ENCODE measurements at regions not wholly inside any gene's neighbourhood (a gene's known extent, or its start where the extent isn't known, plus 50 kb on each side); places are given as distances from the start of the nearest gene placed in this dataset.
A peak's percentile ranks its signal among the peaks of the same experiment; 100 is the strongest.

GRCh38 chr2:149799013-149799705, 211.6 kb upstream of the MMADHC start:
- intact Hi-C loops (cut with micrococcal nuclease): loop anchor here (5.0 kb wide), 1 partner anchor 688 kb away; the partner anchor contains the start of gene RND3
- DNase-seq: no peak
- H3K27me3 ChIP-seq (ENCODE audit: low read depth): no peaks in the 10 kb centered on the region

GRCh38 chr2:149797030-149797429, 209.5 kb upstream of the MMADHC start:
- Histone ChIP-seq H3K36me3 (no peaks in the 10 kb centered on the region), H3K27ac (replicated peaks) (no peak overlapping the region), H3K4me3 (no peak overlapping the region), H3K9me3 (replicated peaks) (peaks cover 6% of the 10 kb centered on the region), H3K27me3 (ENCODE audit: low read depth) (no peaks in the 10 kb centered on the region), H3K4me1 (no peaks in the 10 kb centered on the region)
- DNase-seq: no peak
- intact Hi-C loops (cut with micrococcal nuclease): loop anchor here (5.0 kb wide), 1 partner anchor 690 kb away; the partner anchor contains the start of gene RND3
- TF ChIP-seq CTCF (IDR thresholded peaks at IDR 0.05; ENCODE audit: borderline replicate concordance): no peak

More at GRCh38 chr2:149799013-149799705, 211.6 kb upstream of the MMADHC start:
- peak; percentile 59 for TF ChIP-seq CTCF (IDR thresholded peaks at IDR 0.05; ENCODE audit: borderline replicate concordance)
- H3K4me3 ChIP-seq: no peak overlapping the region
- no peak overlapping the region for H3K27ac ChIP-seq (replicated peaks)
- H3K4me1 ChIP-seq: no peaks in the 10 kb centered on the region
- peaks cover 7% of the 10 kb centered on the region for H3K9me3 ChIP-seq (replicated peaks)
- no peaks in the 10 kb centered on the region for H3K36me3 ChIP-seq

- H3K27ac ChIP-seq (replicated peaks): no peak overlapping the region
- H3K36me3 ChIP-seq: no peaks in the 10 kb centered on the region
- H3K4me1 ChIP-seq: no peaks in the 10 kb centered on the region
- no peak for DNase-seq
- no peaks in the 10 kb centered on the region for H3K9me3 ChIP-seq (replicated peaks)
- intact Hi-C loops (cut with micrococcal nuclease): no loop called here
- no peak for TF ChIP-seq CTCF (IDR thresholded peaks at IDR 0.05; ENCODE audit: borderline replicate concordance)
- H3K4me3 ChIP-seq: no peak overlapping the region
- no peaks in the 10 kb centered on the region for H3K27me3 ChIP-seq (ENCODE audit: low read depth)
These were observed 202.0 kb upstream of the MMADHC start for GRCh38 chr2:149789549-149789948.

- Histone ChIP-seq H3K27ac (replicated peaks) (no peak overlapping the region), H3K4me1 (no peaks in the 10 kb centered on the region), H3K27me3 (ENCODE audit: low read depth) (no peaks in the 10 kb centered on the region), H3K36me3 (no peaks in the 10 kb centered on the region), H3K9me3 (replicated peaks) (no peaks in the 10 kb centered on the region), H3K4me3 (no peak overlapping the region)
- intact Hi-C loops (cut with micrococcal nuclease): no loop called here
- no peak for TF ChIP-seq CTCF (IDR thresholded peaks at IDR 0.05; ENCODE audit: borderline replicate concordance)
- no peak for DNase-seq
These were observed 199.6 kb upstream of the MMADHC start for GRCh38 chr2:149787206-149787605.

GRCh38 chr2:149783284-149783683, 195.7 kb upstream of the MMADHC start:
- Histone ChIP-seq H3K4me1 (no peaks in the 10 kb centered on the region), H3K27me3 (ENCODE audit: low read depth) (no peaks in the 10 kb centered on the region), H3K36me3 (no peaks in the 10 kb centered on the region), H3K9me3 (replicated peaks) (no peaks in the 10 kb centered on the region), H3K27ac (replicated peaks) (no peak overlapping the region), H3K4me3 (no peak overlapping the region)
- no peak for DNase-seq
- intact Hi-C loops (cut with micrococcal nuclease): no loop called here
- no peak for TF ChIP-seq CTCF (IDR thresholded peaks at IDR 0.05; ENCODE audit: borderline replicate concordance)
